OCI-LY7 (cell line): ENCODE measurements at regions not wholly inside any gene's neighbourhood (a gene's known extent, or its start where the extent isn't known, plus 50 kb on each side); places are given as distances from the start of the nearest gene placed in this dataset.

Source experiments
- CTCF ChIP-seq: fragments of 200-600 bp; sonication (generic); conservative IDR thresholded peaks from 2 replicates; pipeline ENCODE4 v1.5.1; 2014; ENCODE audit warnings: mild to moderate bottlenecking, antibody characterized with exemption, low read length, moderate library complexity, mixed read lengths
- EZH2phosphoT487 ChIP-seq: fragments of 200-600 bp; sonication (generic); IDR thresholded peaks from 2 replicates; pipeline ENCODE4 v1.6.1; 2018; ENCODE audit warnings: low read depth, borderline replicate concordance, mild to moderate bottlenecking, mixed run types, antibody characterized with exemption, low read length, moderate library complexity, mixed read lengths

- TF ChIP-seq CTCF (no peak), EZH2phosphoT487 (no peak)
Observed at GRCh38 chr3:43156812-43157455, 51.1 kb upstream of the POMGNT2 start.
